Kidney (tissue), 13 donors: ENCODE measurements at regions not wholly inside any gene's neighbourhood (a gene's known extent, or its start where the extent isn't known, plus 50 kb on each side); places are given as distances from the start of the nearest gene placed in this dataset.

ENCODE experiments used
- DNase-seq, 5 donors: peaks; one replicate each; pipeline ENCODE4 v3.0.0-alpha.2; 2013 to 2020
- FAIRE-seq: peaks from 2 replicates; lab custom pipeline; 2012; peaks lifted over from hg19 to GRCh38; lab: Jason Lieb, UNC
- H3K27ac ChIP-seq, 2 donors: one replicate each; pipeline ENCODE4 v1.7.0; 2013; ENCODE audit warnings: low read depth in 2 of 2, low read length in 2 of 2, inconsistent platforms in 1 of 2
- H3K27me3 ChIP-seq: one replicate; pipeline ENCODE4 v1.7.1; 2013; ENCODE audit warnings: low read length, inconsistent platforms; ENCODE audit not compliant: control insufficient read depth, insufficient read depth
- H3K36me3 ChIP-seq, 3 donors: one replicate each; pipeline versions ENCODE4 v1.7.0 to v1.7.1; 2013; ENCODE audit warnings: low read length in 3 of 3, control low read depth in 1 of 3, inconsistent platforms in 1 of 3; ENCODE audit not compliant: insufficient read depth in 3 of 3, control insufficient read depth in 2 of 3
- H3K4me1 ChIP-seq, 3 donors: one replicate each; pipeline versions ENCODE4 v1.7.0 to v1.7.1; 2013; ENCODE audit warnings: low read length in 3 of 3, inconsistent platforms in 1 of 3, low read depth in 1 of 3; ENCODE audit not compliant: control insufficient read depth in 2 of 3, insufficient read depth in 2 of 3
- H3K4me3 ChIP-seq, 3 donors: one replicate each; pipeline versions ENCODE4 v1.7.0 to v1.8.1; 2013; ENCODE audit warnings: low read length in 3 of 3, control low read depth in 1 of 3, inconsistent platforms in 1 of 3
- H3K9ac ChIP-seq, 3 donors: one replicate each; pipeline versions ENCODE4 v1.7.0 to v1.7.1; 2013; ENCODE audit warnings: low read length in 3 of 3, control low read depth in 1 of 3, inconsistent platforms in 1 of 3
- H3K9me3 ChIP-seq, 3 donors: one replicate each; pipeline versions ENCODE4 v1.7.0 to v1.7.1; 2013; ENCODE audit warnings: low read length in 3 of 3, control low read depth in 1 of 3, inconsistent platforms in 1 of 3; ENCODE audit not compliant: control insufficient read depth in 2 of 3, insufficient read depth in 1 of 3
- intact Hi-C: fragments of 100-400 bp; cut with DNase I; formaldehyde crosslinking; loops from one replicate; pipeline ENCODE4 v1.11.1; 2022
- TF ChIP-seq, protein P1 (sequence below): IDR thresholded peaks from 3 replicates; pipeline ENCODE4 v1.5.1; 2012; ENCODE audit warnings: mild to moderate bottlenecking, moderate library complexity, borderline replicate concordance; ENCODE audit not compliant: insufficient read depth; ENCODE audit errors: extremely low read depth
- donor health status: control.
- donor health status: control.
- donor health status: control.
- donor health status: control.
- donor health status: control.
- donor health status: DM: yes; HTN: yes; CAD: no.
- donor health status: Normal renal cell carcinoma (clear cell type).

DNA sequence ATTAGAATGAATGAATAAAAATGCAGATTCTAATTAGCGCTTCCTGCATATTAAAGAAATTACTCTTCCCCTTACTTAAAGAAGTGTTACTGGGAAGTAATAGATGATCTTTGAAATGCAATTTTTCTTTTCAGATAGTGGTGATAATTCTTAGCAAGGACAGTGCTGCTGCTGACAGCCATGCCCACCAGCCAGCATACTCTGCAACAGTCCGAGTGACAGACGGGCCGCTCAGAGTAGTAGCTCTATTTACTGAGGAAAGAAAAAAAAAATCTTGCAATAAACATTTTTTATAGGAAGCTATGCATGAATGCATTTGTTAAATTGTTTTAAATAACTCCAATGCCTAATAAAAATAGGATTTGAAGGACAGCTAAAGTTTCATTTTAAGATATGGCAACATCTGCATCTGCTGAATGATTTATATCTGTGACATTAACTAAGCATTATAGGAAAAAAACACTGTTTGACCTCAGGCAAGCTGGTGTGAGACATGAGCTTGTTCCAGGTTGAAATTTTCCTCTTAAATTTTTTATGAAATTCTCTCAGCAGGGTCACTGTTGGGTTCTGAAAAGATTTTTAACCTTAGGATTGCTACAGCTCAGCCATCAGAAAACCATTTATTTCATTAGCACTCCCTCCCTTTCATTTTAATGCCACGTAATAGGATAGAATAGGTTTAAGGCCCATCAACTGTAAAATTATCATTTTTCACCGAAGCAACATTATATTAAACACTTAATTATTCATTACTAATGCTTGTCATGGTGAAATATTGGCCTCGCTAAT is 393.8 kb downstream of the DCDC2C start:
- Histone ChIP-seq H3K27ac (no peak overlapping the region), H3K27me3 (no peaks in the 10 kb centered on the region), H3K9ac (no peak overlapping the region), H3K4me3 (no peak overlapping the region), H3K9me3 (no peaks in the 10 kb centered on the region), H3K4me1 (no peaks in the 10 kb centered on the region), H3K36me3 (no peaks in the 10 kb centered on the region)
- FAIRE-seq = no peak
- TF ChIP-seq, protein P1, sequence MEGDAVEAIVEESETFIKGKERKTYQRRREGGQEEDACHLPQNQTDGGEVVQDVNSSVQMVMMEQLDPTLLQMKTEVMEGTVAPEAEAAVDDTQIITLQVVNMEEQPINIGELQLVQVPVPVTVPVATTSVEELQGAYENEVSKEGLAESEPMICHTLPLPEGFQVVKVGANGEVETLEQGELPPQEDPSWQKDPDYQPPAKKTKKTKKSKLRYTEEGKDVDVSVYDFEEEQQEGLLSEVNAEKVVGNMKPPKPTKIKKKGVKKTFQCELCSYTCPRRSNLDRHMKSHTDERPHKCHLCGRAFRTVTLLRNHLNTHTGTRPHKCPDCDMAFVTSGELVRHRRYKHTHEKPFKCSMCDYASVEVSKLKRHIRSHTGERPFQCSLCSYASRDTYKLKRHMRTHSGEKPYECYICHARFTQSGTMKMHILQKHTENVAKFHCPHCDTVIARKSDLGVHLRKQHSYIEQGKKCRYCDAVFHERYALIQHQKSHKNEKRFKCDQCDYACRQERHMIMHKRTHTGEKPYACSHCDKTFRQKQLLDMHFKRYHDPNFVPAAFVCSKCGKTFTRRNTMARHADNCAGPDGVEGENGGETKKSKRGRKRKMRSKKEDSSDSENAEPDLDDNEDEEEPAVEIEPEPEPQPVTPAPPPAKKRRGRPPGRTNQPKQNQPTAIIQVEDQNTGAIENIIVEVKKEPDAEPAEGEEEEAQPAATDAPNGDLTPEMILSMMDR = no peak
- intact Hi-C loops = no loop called here
- DNase-seq = no peak

DNA sequence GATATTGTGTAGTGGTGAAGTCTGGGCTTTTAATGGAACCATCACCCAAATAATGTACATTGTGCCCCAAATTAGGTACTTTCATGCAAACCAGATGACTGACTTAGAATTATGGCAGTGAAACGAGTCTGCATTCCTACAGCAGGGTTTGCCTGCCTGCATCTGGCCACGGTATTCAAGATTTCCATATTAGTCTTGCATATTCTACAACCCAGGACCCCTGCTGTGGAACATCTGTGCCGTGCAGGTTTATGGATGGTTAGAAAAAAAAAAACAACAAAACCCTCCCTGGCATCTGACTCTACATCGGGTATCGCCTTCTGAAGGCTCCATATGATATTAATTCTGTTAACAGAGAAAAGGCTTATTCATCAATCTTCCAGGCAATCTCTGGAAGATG is 394.8 kb downstream of the DCDC2C start:
- H3K36me3 ChIP-seq = no peaks in the 10 kb centered on the region
- TF ChIP-seq, protein P1 = no peak
- no peaks in the 10 kb centered on the region for H3K4me1 ChIP-seq
- FAIRE-seq (no peak), DNase-seq (no peak)
- no peaks in the 10 kb centered on the region for H3K27me3 ChIP-seq
- intact Hi-C loops = no loop called here
- no peak overlapping the region for H3K4me3 ChIP-seq
- no peak overlapping the region for H3K27ac ChIP-seq
- H3K9ac ChIP-seq = no peak overlapping the region
- no peaks in the 10 kb centered on the region for H3K9me3 ChIP-seq

DNA sequence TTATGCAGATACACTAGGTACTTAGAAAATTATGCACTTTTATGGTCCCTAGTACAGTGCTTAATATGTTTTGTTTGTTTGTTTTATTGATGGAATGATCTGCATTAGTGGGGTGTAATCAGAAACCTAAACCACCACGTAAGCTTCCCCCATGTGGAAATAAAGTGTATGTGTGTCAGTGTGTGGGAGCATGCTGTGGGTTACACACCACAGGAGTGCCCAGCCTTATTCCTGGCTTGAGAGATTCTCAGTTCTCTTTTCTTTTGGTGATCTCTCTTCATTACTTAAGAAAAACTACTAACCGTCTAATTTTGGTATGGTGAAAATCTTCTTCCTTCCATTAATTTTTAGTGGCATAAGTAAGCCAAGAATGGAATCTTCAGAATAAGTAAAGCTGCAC is 398.6 kb downstream of the DCDC2C start:
- Histone ChIP-seq H3K27me3 (no peaks in the 10 kb centered on the region), H3K9me3 (no peaks in the 10 kb centered on the region), H3K36me3 (no peaks in the 10 kb centered on the region), H3K9ac (no peak overlapping the region), H3K27ac (no peak overlapping the region), H3K4me3 (no peak overlapping the region), H3K4me1 (no peaks in the 10 kb centered on the region)
- FAIRE-seq = no peak
- intact Hi-C loops = no loop called here
- TF ChIP-seq, protein P1 = no peak
- DNase-seq = no peak

DNA sequence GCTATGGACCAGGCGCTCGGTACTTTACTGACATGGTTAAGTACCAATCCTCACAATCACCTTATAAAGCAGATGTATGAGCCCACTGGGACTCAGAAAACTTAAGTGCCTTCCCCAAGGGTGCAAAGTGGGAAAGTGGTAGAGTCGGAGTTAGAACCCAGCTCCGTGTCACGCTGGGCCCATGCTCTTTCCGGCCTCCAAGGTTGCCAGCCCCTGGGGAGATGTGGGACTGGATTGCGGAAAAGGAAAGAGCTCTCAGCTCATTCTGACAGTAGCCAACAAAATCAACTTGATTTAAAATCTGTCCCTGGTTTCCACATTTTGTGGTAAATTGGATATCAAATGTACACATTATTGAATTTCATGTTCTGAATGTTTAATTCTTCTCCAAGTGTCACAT is 403.8 kb downstream of the DCDC2C start:
- Histone ChIP-seq H3K4me1 (no peaks in the 10 kb centered on the region), H3K9me3 (no peaks in the 10 kb centered on the region), H3K4me3 (no peak overlapping the region), H3K27me3 (no peaks in the 10 kb centered on the region), H3K36me3 (no peaks in the 10 kb centered on the region), H3K9ac (no peak overlapping the region), H3K27ac (no peak overlapping the region)
- intact Hi-C loops = no loop called here
- TF ChIP-seq, protein P1 = no peak
- DNase-seq = no peak
- no peak for FAIRE-seq
